Amniotic epithelial cell (primary cell): ENCODE measurements at regions not wholly inside any gene's neighbourhood (a gene's known extent, or its start where the extent isn't known, plus 50 kb on each side); places are given as distances from the start of the nearest gene placed in this dataset.

Experiments
- DNase-seq: peaks from one replicate; pipeline ENCODE4 v3.0.0-alpha.2; 2010; ENCODE audit warnings: low read depth

DNA sequence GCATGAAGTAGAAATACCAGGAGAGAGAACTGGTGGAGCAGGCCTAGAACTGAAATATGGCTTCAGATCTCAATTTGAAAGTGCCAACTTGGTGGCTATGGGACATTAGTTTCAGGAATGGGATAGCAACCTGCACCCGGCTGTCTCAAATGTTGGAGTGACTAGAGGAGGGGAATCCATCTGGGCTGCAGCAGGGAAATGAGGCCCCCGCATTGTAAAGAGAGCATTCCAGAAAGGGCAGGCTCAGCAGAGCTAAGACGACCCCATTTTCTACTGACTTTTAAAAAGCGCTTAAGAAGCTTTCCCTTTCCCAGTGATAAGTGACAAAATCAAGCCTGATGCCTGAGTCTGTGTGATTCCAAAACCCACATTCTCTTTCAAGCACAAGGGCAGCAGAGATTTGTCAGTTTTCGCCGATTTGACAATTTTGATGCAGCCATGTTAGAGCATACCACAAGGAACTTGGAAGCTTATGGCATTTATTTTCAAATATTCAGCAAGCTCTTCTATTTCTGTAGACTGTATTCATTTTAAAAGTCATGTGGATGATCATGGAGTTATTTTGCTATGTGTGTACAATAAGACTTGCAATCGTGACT lies 119.8 kb upstream of the ARHGAP28 start:
- no peak for DNase-seq

DNA sequence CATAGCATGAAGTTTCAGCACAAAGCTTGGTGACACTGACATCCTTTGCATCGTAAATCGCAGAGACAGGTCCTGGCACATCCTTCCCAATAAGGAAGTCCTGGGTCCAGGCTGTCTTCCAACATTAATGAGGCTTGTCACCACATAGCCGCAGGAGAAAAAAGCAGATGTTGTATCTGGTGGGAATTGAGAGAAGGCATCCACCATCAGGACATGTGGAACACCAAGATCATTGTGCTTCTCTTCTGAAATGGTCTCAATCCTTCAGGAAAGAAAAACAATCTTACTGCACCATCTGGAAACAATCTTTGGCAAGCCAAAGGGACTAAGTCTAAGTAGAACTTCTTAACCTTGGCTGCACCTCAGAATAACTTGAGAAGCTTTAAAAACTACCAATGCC lies 119.0 kb upstream of the ARHGAP28 start:
- DNase-seq, result no peak

DNA sequence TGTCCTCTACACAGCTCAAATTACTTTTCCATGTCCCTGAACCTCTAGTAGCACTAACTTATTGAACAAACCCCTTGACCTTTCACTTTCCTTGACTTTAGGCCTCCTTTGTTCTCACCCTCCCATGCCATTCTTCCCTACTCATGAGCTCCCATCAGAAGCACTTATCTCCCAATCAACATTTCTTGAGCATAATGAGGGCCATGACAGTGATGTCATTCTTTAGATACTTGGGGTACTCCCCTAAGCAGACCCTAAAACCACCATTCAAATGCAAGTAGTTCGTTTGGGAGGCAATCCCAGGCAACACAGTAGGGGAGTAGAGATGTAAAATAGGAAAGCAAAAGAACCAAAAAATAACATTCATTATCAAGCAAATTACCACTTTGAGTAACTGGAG lies 115.9 kb upstream of the ARHGAP28 start:
- DNase-seq, result no peak

DNA sequence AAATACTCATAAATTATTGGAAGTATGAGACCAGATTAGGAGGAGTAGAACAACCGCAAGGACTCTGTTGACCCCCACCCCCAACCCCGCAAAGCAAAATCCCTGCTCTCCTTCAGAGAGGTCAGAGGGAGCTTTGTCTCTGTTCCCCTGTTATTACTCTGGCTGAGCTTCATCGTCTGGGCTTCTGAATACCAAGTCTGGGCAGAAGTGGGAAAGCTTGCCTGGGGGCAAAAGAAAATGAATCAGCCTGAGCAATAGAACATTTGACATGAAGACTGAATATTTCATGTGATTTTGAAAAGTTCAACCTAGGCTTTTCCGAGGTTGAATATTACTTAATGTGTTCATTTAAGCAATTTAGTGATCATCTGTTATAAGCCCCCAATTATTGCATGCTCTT lies 114.6 kb upstream of the ARHGAP28 start:
- no peak for DNase-seq

DNA sequence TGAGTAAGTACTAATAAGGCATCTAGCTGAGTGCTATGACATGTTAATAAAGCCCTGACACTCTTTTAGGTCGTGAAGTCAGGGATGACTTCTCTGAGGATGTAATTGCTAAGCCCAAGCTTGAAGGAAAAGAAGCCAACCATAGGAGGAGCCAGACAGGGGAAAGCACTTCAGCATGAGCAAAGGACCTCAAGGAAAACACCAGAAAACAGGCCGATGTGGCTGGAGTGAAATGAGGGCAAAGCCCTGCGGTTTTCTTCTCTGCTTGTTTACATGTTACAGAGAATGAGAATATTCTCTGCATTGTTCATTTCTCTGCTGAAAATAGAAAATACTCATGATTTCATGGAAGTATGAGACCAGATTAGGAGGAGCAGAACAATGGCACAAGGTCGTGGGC lies 112.5 kb upstream of the ARHGAP28 start:
- DNase-seq, result no peak

DNA sequence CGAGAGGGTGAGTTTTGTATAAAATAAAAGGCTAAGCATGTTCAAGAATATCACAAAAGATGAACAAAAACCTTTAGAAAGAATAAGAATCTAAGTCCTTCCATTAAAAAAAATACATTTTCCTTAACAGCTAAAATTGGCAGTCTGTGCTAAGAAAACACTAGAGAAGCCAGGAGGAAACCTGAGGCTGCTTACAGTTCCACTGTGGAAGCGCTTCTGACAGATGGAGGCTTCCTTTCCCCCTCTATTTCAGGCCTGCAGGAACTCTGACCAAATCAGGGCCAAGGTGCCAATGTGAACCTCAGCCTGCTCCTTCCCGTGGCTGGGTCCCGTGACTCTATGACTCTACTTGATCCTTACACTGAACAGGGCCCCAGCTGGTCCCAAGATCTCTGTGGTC lies 108.1 kb upstream of the ARHGAP28 start:
- no peak for DNase-seq

DNA sequence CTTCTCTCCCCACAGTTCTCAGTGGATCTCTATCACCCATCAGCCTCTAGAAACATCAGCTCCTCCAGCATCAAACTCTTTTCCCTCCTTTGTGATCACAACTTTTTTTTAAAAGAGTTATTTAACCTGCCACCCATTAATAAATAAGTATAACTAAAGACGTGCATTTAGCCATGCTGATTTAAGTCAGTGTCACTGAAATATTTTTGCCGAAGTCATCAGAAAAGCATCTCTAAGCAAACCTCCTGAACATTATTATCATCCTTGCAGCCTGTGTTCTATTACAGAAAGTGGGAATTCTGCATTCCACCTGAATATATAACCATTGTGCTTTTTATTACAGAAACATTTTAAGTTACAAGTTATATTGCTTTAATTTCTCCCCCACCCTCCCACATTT lies 106.2 kb upstream of the ARHGAP28 start:
- no peak for DNase-seq

DNA sequence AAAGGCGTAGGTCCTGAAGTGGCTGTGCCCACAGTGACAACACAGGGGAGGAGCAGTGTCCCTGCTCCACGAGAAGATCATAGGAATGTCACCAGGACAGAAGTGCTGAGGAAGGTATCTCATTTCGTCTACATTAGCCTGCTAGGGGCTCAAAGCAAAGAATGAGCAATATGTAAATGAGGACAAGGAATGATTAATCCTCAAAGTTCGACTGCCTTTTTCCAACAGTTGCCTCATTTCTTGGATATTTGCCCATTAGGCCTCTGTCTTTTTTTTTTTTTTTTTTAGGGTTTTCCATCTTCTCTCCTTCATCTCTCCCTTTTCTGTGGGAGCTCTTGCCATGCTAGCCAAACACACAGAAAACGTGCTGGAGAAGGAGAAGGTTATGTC lies 105.2 kb upstream of the ARHGAP28 start:
- DNase-seq, result peak; percentile 74

DNA sequence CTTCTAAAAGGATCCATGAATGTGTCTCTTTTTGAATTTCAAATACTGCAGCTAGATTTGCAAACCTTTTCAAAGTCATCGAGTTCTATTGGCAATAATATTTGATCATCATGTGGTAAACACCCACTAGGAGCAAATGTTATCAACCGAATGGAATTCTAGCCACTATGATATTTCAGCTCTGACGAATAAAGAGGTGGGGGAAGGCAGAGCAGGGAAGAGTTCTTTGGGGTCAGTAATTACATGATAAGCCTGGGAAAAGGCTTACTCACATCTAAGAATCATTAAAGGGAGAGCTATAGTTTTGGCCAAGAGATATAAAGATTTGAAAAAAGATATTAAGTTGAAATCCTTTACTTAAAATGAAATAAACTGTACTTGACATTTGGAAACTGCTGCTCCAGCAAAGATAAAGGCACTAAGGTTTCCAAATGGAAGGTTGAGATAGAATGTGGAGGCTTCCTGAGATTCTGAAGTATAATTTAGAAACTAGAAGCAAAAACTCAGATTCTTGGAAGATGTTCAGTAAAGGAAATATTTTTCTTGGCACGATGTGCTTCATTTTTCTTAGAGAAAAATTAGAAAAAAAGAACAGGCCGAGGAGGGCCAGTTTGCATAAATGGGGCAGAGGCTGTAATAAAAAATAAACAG lies 104.7 kb upstream of the ARHGAP28 start:
- DNase-seq, result peak; percentile 77

DNA sequence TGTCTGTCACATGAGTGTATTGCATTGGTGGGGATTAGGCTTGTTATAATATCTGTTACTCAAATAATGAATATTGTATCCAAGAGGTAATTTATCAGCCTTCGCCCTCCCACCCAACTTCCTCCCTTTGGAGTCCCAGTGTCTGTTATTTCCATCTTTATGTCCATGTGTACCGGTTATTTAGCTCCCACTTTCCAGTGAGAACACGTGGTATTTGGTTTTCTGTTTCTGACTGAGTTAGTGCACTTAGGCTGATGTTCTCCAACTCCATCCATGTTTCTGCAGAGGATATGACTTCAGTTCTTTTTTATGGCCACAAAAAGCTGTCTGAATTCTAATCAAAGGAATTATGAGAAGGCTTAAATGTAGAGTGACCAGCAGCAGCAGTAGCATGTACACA lies 104.0 kb upstream of the ARHGAP28 start:
- no peak for DNase-seq

DNA sequence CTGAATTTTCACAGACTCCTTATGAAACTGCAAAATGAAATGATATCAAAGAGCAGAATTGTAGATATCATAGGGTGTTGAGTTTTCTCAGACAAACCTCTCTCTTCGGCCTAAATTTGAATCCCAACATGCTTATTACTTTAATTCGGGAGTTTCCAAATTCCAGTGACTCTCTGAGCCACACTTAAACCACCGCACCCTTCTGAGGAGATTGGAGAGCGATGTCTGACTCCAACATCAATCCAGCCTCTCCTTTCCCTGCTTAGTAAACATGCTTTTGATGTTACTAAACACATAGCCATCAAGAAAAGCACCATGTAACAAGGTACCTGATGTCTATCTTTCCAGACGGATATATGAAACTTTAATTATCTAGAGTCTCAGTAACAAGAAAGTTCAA lies 103.1 kb upstream of the ARHGAP28 start:
- DNase-seq, result no peak

DNA sequence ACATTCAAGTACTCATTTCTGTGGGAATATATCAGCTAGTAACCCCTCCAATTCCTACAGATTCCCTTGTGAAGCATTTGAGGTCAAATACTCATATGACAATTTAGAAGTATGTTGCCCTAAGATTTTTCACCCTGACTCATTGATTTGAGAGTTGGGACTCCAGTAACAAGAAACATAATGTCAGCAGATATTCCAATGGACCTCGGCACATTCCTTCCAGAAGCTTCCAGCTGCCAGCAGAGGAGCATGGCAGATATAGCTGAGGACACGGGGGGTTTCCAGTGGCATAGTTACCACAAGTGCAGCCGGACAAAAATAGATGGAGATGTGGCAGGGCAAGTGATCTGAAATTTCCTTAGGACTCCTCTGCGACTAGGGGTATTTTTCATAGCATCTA lies 101.9 kb upstream of the ARHGAP28 start:
- DNase-seq, result peak; percentile 10

DNA sequence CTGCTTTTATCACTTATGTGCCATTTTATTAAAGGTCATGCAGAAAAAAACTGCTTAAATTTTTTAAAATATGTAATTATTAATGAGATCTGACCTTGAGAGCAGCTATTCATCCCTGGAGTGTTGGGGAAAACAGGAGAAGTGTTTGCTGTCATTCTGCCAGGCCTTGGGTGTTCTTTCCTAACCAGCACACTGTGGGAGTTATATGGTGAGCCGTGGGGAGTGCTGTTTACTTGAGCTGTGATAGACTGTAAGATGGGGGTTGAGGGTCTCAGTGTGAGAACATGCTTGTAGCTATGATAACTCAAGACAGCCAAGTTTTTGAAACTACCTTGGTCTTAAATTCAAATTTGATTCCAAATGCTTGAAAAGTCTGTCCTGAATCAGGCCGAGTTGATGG lies 101.3 kb upstream of the ARHGAP28 start:
- DNase-seq, result peak; percentile 68

DNA sequence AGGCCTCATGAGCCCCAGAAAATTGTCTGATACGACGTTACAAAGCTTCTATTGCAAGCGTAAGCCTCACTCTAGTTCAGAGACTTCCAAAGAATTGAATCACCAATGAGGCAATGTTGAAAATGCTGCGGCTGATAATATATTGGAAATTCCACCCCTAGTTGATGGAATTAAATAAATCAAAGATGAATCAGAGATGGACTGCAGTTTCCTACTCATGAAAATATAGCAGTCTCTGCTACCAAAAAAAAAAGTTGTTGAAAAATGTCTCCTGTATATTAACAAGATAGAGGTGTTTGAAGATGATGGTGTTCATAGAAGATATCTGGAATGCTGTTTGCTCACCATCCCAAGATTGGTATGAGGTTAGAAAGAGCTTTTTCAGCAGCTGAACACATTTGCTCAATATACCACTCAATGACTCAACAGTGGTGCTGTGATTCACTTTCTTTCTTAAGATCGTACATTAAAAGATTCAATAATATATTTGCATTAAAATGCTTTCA lies 99.8 kb upstream of the ARHGAP28 start:
- DNase-seq, result peak; percentile 91

DNA sequence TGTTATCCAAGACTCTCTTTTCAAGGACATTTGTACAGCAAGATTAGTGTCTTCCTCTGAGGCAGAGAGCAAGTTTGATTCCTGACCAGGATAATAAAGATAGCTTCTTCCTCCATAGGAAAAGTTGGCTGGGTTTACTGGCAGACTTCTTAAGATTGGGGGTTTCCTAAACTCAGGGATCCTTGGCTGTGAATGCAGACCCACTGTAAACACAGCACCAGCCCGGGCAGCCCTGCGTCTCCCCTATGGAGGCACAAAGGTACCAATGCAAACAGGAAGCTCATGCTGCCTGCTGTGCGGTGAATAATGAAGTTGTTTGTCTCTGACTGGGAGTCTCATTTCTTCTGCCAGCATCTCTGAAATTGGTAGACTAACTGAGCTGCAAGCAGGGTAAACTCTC lies 96.2 kb upstream of the ARHGAP28 start:
- DNase-seq, result no peak

DNA sequence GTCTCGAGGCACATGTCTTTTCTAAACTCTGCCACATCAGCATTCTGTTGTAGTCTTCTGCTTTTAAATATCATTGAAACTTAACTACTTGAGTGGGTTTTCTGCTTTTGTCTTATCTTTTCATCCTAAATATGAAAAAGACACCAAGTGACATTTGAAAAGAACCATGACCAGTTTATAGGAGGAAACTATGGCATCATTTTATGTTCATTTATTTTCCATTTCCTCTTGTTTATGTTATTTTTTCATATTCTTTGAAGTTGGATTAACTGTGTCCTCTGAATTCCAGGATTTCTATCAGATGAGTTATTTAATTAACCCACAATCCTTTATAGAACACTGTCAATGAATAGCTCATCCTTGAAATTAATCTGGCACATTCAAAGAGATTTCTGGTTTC lies 93.4 kb upstream of the ARHGAP28 start:
- DNase-seq, result no peak

DNA sequence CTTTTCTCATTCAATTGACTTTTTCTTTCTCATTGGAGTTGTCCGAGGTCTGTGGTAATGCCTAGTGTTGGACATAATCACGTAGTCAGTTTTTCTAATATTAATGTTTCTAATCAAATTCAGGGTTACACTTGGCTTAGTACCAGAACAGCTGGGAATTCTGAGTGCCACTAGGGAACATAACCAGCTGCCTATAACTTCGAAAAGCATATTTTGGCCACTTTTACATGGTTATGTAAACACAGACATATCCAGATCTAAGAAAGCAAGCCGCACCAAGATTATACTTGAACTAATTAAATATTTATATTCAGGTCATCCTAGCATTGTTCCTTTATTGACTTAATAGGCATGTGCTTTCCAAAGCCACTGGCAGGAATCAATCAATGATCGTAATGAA lies 91.1 kb upstream of the ARHGAP28 start:
- no peak for DNase-seq

DNA sequence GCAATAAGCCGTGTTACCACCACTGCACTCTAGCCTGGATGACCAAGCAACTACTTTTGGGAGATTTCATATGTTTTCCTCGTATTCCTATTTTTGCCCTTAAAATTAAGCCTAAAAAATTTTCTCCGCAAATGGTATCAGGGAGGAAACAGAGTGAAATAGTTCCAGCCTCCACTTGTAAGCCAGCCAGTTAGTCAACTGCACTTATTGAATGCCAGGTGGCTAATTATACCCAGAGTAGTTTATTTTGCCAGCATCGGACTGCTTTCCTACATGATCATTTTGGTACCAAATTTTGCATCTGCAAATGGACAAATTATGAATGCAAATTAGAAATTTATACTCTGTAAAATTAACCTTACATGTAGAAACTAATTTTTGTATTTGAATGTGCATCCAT lies 90.2 kb upstream of the ARHGAP28 start:
- no peak for DNase-seq

DNA sequence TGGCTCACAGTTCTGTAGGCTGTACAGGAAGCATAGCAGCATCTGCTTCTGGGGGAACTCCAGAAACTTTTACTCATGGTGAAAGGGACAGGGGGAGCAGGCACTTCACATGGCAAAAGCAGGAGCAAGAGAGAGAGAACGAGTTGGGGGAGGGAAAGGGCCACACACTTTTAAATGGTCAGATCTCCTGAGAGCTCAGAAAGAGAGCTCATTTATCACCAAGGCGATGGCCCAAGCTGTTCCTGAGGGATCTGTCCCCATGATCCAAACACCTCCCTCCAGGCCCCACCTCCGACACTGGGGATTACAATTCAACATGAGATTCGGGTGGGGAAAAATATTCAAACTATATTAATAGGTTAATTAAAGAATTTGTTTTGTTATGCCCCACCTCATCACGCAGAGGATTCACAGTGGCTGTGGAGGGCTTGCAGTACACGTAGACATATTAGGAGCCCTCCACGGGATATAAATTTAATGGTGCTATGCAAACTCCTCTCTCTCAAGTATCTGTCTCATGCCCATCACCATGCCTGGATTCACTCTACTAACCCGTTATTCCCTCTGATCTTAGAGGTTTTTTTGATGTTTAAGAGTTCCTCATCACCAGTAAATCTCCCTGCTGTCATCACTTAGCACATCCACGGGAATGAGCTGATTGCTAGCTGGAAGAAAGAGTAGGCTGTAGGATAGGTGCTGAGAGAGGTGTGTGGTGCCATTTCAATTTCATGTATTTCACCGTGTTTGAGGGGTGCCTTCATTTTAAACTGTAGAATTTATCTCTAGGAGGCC lies 84.5 kb upstream of the ARHGAP28 start:
- no peak for DNase-seq

DNA sequence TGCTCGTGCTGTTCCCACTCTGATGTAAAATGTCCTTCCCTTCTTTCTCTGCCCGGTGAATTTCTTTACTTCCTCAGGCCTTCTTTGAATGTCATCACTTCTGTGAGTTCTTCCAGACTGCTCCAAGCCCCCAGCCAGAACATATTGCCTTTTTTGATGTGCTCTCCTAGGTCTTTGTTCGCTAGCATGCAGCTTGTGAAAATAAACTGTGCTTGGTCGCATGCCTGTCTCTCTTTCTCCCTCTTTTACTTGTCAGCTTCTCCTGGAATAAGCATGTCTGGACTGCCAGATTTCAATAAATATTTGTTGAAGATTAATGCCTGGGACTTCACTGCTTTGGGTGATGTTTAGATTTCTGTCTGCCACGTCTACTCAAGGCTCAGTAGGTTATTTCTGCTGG lies 82.7 kb upstream of the ARHGAP28 start:
- DNase-seq, result no peak

DNA sequence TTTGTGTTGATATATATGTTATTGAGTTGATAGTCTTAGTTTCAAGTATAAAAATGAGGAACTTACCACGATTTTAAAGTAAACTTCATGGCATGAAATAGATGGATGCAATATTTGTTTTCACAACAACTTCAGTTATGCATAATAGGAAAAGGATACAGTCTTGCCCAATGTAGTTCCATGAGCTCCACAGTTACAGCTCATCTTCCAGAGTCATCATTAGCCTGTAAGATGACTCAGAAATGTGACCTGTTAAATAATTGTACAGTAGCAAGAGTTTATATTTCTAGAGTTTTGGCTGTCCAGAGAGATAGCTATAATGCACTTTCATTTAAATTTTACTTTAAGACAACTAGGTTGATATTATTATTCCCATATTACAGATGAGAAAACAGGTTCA lies 80.9 kb upstream of the ARHGAP28 start:
- DNase-seq, result peak; percentile 42

DNA sequence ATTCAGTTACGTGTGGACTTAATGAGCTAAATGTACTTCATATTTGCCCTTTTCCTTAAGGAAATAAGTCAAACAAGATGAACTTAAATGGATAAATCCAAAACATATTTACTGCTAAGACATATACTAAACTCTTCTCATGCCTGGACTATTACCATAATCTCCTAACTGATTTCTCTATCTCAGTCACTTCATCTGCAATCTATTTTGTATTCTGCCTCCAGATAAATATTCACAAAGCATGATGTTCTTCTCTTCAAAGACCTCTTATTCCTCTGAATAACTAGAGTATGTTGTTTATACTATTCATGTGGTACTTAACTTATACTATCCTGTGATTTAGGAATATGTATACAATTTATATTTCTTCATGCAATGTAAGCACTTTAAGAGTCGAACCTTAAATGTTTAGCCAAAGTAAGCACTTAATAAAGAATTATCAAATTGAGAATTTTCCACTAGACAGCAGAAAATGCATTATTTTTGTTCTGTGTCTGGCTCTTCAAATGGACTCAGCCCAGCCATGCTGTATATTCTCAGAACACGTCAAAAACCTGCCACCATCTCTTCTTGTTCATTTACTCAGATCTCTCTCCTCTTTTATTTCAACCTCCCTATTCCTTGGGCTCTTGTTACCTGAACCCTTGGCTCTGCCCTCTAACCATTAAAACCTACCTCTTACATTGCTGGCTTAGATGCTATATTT lies 79.9 kb upstream of the ARHGAP28 start:
- DNase-seq, result no peak

DNA sequence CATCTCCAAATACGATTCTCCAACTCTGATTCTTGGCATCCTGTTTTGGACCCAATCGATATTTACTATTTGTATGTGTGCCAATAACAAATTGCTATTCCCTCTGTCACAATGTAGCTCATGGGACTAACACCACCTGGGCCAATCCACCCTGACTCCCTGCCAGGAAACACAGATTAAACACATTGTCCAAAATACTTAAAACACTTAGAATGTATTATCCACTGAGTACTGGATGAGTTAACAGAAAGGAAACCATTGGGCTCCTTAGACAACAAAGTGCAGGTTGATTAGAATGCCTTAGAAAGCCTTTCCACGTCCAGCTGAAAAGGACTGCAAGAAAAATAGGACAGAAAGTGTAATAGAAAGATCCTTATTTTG lies 79.4 kb upstream of the ARHGAP28 start:
- DNase-seq, result no peak
